HCT116 (cell line): ENCODE measurements at regions not wholly inside any gene's neighbourhood (a gene's known extent, or its start where the extent isn't known, plus 50 kb on each side); places are given as distances from the start of the nearest gene placed in this dataset.

Experiments used
- CEBPB ChIP-seq: IDR thresholded peaks from 2 replicates; pipeline ENCODE4 v1.6.1; 2012; ENCODE audit warnings: low read depth
- EZH2phosphoT487 ChIP-seq: fragments of 200-600 bp; IDR thresholded peaks from 2 replicates; pipeline ENCODE4 v1.6.1; 2018; ENCODE audit warnings: antibody characterized with exemption, borderline replicate concordance
- FOSL1 ChIP-seq: IDR thresholded peaks from 2 replicates; pipeline ENCODE4 v1.6.1; 2012; ENCODE audit warnings: low read depth
- JUND ChIP-seq: IDR thresholded peaks from 2 replicates; pipeline ENCODE4 v1.6.1; 2012
- POLR2A ChIP-seq: IDR thresholded peaks from 2 replicates; pipeline ENCODE4 v1.7.0; 2011; ENCODE audit warnings: borderline replicate concordance; ENCODE audit not compliant: insufficient read depth, insufficient read length; ENCODE audit errors: extremely low read depth
- POLR2AphosphoS5 ChIP-seq: IDR thresholded peaks from 2 replicates; pipeline ENCODE4 v1.6.1; 2011; ENCODE audit warnings: mild to moderate bottlenecking, low read depth, low read length, moderate library complexity
- RAD21 ChIP-seq: IDR thresholded peaks from 2 replicates; pipeline ENCODE4 v1.6.1; 2012; ENCODE audit warnings: low read depth, mild to moderate bottlenecking
- SP1 ChIP-seq: IDR thresholded peaks from 2 replicates; pipeline ENCODE4 v1.6.1; 2012; ENCODE audit warnings: low read depth
- SRF ChIP-seq: IDR thresholded peaks from 2 replicates; pipeline ENCODE4 v1.6.1; 2012; ENCODE audit warnings: low read depth
- YY1 ChIP-seq: IDR thresholded peaks from 2 replicates; pipeline ENCODE4 v1.6.1; 2011; ENCODE audit warnings: low read length, low read depth, moderate library complexity, mild to moderate bottlenecking; ENCODE audit not compliant: insufficient replicate concordance; ENCODE audit errors: extremely low read depth
- TF ChIP-seq, protein P1 (sequence below), 3 experiments: fragments of 200-600 bp in 1 of 3; sonication (generic) in 1 of 3; IDR thresholded peaks in 2 of 3; conservative IDR thresholded peaks in 1 of 3; 2 replicates each; pipeline ENCODE4 v1.5.1; 2012 to 2017; ENCODE audit warnings: low read depth in 2 of 3, low read length in 2 of 3, antibody characterized with exemption in 1 of 3, borderline replicate concordance in 1 of 3, control low read depth in 1 of 3, mild to moderate bottlenecking in 1 of 3, mixed read lengths in 1 of 3, mixed run types in 1 of 3, moderate library complexity in 1 of 3; ENCODE audit not compliant: insufficient read depth in 1 of 3
- TF ChIP-seq, protein P2 (sequence below): IDR thresholded peaks from 2 replicates; pipeline ENCODE4 v1.6.1; 2012; ENCODE audit warnings: low read depth
- TF ChIP-seq, protein P3 (sequence below): IDR thresholded peaks from 2 replicates; pipeline ENCODE4 v1.6.1; 2012

DNA sequence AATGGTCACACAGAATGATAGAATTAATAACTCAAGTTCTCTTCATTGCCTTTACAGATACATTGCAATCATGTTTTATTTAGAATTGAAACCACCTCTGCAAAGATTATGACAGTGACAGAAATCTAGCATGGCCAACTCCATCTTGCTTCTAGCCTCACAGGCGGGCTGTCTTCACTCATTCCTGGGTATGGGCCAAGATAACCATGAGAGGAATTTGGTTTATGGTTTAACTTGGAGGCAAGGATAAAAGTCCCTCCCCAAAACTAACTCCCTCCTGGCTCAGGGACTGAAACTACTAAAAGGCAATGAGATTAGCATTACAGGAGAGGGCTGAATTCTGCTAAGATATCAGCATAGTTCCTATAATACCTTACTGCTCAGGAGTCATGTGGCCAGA lies 95.2 kb upstream of the CST7 start:
- TF ChIP-seq, protein P1, sequence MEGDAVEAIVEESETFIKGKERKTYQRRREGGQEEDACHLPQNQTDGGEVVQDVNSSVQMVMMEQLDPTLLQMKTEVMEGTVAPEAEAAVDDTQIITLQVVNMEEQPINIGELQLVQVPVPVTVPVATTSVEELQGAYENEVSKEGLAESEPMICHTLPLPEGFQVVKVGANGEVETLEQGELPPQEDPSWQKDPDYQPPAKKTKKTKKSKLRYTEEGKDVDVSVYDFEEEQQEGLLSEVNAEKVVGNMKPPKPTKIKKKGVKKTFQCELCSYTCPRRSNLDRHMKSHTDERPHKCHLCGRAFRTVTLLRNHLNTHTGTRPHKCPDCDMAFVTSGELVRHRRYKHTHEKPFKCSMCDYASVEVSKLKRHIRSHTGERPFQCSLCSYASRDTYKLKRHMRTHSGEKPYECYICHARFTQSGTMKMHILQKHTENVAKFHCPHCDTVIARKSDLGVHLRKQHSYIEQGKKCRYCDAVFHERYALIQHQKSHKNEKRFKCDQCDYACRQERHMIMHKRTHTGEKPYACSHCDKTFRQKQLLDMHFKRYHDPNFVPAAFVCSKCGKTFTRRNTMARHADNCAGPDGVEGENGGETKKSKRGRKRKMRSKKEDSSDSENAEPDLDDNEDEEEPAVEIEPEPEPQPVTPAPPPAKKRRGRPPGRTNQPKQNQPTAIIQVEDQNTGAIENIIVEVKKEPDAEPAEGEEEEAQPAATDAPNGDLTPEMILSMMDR (IDR thresholded peaks at IDR 0.05 in 2 of 3, conservative IDR thresholded peaks at IDR 0.05 in 1 of 3; ENCODE audit: borderline replicate concordance in 1 of 3, insufficient read depth in 1 of 3, low read depth in 2 of 3, low read length in 2 of 3): no peak
- no peak for TF ChIP-seq SP1
- no peak for TF ChIP-seq YY1
- TF ChIP-seq EZH2phosphoT487: no peak
- no peak for TF ChIP-seq CEBPB
- TF ChIP-seq POLR2AphosphoS5: no peak
- TF ChIP-seq, protein P2, sequence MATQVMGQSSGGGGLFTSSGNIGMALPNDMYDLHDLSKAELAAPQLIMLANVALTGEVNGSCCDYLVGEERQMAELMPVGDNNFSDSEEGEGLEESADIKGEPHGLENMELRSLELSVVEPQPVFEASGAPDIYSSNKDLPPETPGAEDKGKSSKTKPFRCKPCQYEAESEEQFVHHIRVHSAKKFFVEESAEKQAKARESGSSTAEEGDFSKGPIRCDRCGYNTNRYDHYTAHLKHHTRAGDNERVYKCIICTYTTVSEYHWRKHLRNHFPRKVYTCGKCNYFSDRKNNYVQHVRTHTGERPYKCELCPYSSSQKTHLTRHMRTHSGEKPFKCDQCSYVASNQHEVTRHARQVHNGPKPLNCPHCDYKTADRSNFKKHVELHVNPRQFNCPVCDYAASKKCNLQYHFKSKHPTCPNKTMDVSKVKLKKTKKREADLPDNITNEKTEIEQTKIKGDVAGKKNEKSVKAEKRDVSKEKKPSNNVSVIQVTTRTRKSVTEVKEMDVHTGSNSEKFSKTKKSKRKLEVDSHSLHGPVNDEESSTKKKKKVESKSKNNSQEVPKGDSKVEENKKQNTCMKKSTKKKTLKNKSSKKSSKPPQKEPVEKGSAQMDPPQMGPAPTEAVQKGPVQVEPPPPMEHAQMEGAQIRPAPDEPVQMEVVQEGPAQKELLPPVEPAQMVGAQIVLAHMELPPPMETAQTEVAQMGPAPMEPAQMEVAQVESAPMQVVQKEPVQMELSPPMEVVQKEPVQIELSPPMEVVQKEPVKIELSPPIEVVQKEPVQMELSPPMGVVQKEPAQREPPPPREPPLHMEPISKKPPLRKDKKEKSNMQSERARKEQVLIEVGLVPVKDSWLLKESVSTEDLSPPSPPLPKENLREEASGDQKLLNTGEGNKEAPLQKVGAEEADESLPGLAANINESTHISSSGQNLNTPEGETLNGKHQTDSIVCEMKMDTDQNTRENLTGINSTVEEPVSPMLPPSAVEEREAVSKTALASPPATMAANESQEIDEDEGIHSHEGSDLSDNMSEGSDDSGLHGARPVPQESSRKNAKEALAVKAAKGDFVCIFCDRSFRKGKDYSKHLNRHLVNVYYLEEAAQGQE: no peak
- TF ChIP-seq, protein P3, sequence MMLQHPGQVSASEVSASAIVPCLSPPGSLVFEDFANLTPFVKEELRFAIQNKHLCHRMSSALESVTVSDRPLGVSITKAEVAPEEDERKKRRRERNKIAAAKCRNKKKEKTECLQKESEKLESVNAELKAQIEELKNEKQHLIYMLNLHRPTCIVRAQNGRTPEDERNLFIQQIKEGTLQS: no peak
- no peak for TF ChIP-seq RAD21
- no peak for TF ChIP-seq FOSL1
- no peak for TF ChIP-seq POLR2A
- no peak for TF ChIP-seq SRF
- TF ChIP-seq JUND: no peak
